Activated gamma-delta T cell treated with Interleukin-2 at 50 U/mL for 16 hours (primary cell): ENCODE measurements at regions not wholly inside any gene's neighbourhood (a gene's known extent, or its start where the extent isn't known, plus 50 kb on each side); places are given as distances from the start of the nearest gene placed in this dataset.

Source experiments
- DNase-seq: peaks from one replicate; pipeline ENCODE4 v3.0.0-alpha.2; 2020

DNA sequence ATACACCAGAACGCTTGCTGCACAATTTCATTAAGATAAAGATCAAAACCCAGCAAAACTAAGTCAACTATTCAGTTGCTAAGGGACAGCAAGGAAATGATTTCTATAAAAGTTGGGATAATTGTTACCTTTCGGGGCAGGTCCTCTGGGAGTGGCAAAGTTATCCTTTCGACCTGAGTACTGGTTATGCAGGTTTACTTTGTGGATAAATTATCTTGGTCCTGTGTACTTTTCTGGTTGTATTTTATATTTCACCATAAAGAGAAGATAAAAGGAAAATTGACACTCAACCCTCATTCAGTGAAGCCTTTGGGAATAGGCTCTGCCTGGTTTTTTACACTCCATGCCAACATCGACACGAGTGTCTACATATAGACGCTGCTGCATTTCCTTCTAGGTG is 146.5 kb downstream of the SYK start:
- no peak for DNase-seq

DNA sequence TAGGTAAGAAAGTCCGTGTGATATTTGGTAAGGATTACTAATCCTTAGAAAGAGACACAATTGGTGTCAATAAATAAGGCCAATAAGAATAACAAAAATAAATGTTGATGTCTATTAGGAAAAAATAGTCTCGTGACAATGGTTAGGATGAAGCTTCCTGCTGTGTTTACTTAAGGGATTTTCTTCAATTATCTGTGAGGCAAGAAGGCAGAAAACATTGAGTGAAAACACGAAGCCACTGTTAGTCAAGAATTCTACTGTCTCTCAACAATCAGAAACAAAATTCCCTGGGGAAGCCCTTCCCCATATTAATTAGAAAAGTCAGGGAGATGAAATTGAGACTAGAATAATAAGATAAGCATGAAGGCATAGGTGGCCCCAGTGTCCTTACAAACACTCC is 149.0 kb downstream of the SYK start:
- no peak for DNase-seq

DNA sequence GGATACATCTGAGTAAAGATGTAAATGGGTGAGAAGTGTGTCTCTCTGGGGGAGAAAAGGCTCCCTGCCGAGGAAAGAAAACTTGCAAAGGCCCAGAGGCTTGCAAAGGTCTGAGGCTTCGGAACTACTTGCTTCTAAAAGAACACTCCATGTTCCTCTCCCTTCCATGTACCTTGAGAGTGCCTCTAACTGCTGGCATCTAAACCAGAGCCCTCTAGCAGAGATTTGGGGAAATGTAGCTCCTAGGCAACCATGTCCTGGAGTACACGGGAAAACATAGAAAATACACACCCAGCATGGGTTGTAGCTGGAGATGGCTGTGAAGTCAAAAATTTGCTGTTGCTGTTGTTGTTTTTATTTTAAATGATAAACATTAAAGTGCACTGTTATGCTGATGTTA is 151.6 kb downstream of the SYK start:
- no peak for DNase-seq

DNA sequence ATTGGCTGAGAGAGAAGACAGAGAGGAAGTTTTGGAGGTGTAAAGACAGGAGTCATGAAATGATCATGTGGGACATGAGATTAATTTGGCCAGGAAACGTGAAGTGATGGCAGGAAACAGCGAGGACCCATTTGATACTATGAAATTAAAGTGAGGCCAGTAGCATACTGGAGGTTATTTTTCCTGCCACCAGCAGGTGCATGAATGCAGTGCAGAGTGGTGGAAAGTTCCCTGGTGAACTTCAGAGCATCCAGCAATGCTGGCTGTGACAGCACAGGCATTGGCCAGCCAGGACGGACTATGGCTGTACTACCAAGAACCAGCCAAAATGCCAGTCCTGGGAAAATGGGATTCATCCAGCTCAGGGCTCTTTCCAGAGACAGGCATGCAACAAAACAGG is 152.2 kb downstream of the SYK start:
- DNase-seq, result no peak

DNA sequence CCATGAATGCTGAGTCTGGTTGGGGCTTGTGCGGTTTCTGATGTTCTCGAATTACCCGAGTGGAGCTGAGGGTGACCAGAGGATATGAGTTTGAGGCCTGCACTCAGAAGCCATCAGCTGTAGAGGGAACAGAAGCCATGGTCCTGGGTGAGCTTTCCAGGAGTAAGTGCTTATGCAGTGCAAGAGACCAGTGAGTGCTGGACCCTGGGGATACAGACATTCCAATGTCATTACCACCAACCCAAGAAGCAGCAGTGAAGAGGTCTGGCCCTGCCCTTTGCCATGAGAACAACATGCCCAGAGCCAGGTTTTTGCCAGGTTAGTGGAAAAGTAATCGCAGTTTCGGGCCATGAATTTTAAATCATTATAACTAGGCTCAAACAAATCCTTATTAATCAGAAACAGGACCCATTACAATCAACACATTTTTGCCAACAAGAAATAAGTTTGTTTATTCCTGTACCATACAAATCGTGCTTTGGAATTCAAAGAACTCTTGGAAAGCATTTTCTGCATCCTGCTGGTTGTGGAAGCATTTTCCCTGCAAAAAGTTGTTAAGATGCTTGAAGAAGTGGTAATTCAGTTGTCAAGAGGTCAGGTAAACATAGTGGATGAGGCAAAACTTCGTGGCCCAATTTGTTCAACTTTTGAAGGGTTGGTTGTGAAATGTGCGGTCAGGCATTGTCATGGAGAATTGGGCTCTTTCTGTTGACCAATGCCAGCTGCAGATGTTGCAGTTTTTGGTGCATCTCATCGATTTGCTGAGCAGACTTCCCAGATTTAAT is 154.6 kb downstream of the SYK start:
- no peak for DNase-seq

DNA sequence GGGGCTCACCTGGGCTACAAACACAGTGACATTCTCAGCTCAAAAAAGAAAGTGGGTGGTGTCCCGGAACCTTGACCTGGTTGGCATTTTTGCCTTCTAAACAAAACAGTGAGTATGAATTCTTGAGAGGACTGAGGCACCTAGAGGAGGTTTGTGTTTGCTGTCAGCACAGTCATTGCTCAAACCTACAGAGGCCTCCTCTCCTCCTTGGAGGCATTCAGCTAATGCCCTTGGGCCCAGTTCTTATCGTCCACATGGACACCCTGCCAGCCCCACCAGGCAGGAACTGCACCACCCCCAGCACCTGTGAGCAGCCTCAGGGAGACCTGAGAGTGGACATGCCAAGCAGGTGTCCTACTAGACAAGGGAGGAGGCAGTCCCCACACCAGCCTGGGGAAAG is 156.7 kb downstream of the SYK start:
- no peak for DNase-seq

DNA sequence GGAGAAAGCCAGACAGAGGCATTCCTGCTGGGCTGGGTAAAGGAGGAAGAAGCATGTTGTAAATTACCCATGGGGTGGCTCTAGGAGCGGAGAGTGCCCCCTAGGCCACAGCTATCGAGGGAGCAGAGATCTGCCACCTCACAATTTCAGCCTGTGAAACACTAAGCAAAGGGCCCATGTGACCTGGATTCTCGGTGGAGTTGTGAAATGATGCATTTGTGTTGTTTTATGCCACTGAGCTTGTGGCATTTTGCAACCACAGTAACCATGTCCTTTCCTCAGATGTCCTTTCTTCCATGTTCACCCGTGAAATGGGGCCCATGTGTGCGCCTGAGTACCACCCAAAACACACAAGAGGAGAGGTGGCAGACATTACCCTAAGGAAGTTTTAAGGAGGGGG is 159.3 kb downstream of the SYK start:
- no peak for DNase-seq

DNA sequence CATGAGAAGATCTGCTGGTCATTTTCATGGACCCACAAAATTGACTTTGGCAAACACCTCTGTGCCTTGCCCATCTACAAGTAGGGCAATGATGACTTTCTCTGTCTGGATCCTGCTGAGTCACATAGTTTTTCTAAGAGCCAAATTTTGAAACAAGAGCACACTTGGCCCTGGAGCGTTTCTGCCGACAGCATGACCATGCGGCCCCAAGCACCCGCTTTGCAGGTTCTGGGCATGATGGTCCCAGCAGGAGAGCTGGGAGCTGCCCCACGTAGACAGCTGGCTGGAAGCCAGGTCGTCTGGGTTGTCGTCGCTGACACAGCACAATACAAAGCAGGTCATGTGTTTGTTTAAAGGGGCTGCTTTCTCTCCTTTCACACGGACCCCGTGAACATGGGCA is 159.8 kb downstream of the SYK start:
- DNase-seq, result no peak

DNA sequence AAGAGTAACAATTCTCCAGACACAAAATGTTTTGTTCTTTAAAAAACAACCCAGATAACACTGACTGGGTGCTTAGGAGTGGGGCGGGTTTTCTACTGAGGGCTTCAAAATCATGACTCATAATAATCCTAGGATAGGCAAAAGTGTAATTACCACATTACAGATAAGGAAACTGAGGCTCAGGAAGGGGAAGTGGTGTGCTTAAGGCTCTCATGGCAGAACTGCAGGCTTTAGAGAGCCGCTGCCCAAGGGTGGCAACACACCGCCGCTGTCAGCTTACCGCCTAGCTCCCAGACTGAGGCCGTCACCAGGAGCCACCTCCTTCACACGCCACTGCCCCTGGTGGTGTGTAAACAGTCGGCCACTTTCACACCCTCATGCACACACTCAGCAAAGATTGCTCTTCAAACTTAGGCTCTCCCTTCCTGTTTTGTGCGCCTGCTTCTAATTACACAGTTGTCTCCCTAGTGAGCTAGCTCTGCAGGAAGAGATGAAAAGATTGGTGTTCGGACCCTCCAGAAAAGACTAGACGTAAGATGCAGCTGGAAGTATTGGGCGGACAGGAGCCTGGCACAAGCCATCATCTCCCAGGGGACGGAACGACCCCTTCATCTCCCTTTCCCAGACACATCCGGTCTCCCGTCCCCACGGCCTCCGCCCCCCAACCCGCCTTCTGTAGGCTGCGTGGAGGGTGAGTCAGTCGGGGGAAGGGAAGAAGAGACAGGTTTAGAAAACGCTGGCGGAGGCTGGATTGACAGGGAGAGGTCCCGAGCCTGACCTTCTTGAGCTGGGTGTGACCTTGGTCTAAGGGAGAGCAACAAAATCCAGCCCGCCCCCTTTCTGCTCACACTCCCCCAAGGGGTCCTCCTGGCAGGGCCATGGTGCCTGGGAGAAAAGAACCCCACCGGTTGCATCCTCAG is 162.7 kb downstream of the SYK start:
- DNase-seq, result no peak

DNA sequence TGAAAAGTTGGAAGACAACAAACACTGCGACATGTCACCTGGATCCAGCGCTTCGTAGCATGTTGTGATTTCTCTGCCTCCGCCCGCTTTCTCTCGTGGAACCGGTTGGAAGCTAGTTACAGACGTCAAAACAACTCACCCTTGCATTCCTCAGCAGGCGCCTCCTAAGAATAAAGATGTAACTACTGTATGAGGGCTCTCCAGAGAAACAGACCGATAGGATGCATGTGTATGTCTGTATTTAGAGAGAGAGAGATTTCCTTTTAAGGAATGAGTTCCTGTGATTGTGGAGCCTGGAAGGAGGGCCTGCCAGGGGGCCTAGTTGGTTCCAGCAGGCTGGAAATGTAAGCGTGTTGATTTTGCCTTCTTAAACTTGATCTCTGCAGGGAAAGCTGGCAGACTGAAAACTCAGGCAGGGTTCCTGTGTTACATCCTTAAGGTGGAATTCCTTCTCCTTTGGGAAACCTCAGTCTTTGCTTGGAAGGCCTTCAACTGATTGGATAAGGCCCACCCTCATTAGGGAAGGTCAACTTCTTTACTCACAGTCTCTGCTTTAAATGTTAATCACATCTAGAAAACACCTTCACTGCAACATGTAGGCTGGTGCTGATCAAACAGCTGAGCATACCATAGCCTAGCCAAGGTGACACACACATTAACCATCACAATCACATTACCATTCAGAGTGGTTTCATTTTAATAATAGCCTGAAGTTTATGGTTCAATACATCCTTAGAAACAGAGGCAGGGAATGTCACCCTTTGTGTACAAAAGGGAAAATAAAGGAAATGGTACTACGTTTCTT is 163.8 kb downstream of the SYK start:
- no peak for DNase-seq

DNA sequence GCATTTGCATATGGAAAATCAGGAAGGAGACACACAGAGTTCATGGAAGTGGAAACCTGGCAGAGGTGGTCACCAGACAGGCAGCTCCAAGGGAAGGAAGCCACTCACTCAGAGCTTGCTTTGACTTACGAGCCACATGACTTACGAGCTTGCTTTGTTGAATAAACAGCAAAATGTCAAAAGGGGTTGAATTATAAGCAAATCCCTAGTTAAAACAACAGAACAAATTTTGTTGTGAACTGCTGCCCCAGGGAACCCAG is 164.3 kb downstream of the SYK start:
- DNase-seq, result no peak

DNA sequence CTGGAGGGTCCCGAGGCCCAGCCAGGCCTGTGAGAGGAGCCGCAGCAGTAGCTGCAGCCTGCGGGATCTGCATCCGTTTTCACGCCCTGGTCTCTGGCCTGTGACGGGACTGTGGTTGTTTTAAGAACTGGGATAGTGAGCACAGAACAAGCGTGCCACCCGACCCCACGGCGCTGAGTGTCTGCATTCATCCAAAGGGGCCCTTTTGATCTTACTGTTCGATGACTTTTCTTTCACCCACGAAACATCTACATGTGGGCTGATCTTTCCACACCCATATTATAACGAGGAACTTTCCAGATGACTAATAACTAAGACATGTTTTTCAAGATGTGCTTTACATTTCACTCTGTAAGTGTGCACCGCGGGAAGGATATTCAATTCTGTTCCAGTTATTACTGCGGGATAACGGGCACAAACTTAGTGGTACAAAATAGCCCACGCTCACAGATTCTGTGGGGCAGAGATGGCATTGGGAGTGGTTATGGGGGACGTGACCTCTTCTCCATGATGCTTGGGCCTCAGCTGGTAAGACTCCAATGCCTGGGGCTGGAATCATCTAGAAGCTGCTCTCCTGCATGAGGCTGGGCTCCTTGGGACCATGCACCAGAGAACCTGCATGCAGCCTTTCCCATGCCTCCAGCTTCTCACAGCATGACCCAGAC is 165.0 kb downstream of the SYK start:
- no peak for DNase-seq

DNA sequence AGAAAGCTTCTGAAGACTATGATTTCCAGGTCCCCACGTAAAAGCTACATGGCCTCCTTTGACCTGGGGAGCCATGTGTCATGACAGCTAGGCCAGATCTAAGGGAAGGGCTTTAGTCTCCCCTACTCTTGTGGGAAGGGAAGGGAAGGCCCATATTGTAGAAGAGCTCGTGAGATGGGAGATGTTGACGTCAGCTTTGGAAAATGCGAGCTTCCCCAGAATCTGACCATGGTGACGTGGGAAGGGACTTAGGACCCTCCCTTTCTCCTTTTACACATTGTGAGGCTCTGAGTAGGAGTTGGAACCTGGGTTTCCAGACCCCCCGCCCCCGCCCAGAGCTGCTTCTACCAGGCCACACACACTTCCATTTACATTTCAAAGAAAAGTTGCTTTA is 165.5 kb downstream of the SYK start:
- no peak for DNase-seq

DNA sequence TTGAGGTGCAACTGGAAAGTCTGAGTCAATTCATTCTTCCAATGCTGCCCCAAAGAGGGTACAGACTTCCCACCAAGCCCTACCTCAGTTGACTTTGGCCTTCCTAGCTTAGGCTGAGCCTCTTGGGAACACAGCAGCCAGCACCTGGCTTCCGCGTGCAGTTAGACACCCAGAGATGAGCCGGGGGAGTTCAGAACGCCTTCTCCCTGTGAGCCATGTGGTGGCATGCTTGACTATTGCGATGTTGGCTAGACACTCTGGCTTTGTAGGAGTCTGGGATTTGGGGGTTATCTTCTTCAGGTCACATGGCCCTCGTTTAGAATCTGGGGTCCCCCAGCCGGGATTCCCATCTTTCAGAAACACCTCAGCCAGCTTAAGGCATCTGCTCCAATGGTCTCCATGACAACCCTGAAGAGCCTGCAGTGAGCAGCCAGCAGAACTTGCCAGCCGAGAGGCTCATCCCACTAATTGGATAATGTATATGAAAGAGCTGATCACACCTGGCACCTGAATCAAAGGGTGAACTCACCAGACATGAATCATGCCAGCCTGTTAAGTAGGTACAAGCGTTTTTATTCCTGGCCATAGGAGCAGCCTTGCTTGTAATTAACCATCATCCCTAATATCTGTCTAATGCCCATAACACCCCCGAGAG is 167.5 kb downstream of the SYK start:
- no peak for DNase-seq

DNA sequence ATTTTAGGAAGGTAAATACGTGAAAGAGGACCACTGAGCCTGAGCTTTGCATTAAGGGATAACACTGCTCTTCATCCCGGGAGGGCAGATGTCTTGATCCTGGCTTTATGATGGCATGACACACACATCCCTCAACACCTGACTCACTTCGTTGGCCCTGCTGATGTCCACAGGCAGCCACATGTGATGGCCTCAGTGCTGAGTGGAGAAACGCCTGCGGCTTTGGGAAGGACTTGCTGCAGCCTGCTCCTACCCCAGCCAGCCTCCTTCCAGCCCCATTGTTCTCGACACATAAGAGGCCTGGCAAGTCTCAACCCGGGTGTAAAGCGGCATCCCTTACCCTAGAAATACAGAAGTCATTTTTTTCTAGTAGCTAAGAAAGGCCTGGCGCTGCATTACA is 169.0 kb downstream of the SYK start:
- DNase-seq, result no peak

DNA sequence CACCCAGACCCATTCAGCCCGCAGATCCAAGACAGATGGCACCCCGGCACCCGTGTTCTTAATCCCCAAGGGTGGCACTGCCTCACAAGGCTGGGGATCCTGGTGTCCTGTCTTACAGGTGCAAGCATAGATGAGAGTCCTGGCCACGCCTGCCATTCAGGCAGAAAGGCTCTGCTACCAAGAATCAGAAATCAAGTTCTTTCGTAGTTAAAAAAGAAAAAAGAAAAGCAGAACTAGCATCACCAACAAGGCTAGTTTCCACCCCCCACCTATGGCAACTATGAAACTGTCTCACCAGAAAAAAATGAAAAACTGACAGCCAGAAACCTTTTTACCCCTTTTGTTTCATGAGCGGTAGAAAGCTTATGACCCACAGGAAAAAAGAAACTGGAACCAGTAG is 170.4 kb downstream of the SYK start:
- no peak for DNase-seq

DNA sequence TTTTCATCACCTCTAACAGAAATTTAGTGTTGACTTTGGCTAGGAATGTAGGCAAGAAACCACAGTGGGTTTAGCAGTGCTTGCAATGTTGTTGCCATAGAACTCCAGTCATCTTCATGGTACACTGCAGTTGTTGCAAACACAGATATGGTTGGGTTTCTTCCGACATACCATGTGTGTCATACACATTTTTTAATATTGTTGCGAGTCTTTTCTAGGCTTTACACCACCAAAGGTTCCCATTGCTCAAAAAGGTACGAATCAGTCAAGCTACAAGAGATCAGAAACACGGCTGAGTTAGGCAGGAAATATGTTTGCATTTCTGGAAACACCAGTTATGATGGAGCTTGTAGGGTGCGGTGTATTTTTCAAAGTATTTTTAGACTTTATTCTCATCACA is 172.4 kb downstream of the SYK start:
- DNase-seq, result no peak

DNA sequence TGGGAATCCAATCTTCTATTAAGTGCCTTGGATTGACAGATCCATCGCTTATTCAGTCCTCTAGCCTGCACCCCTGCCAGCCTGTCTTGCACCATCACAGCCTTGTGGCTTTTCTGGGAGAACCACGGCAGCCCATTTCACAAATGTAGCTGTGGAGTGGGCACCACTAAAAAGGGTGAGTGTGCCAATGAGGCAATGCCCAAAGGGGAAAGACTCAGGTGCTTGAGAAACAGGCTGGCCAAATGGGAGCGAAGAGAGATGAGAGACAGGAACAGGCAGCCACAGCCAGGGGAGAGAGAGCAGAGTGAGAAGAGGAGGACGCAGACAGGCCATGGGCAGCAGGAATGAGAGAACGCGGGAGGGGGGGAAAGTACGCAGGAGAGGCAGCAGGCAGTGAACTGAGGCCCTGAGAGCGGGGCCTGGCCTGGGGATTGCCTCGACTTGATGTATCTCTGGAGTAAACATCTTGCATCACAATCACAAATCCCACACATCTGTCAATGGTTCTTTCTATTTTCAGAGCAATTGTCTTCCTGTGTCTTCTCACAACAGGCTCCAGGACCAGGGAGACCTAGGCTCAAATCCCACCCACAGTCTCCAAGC is 173.1 kb downstream of the SYK start:
- DNase-seq, result no peak

DNA sequence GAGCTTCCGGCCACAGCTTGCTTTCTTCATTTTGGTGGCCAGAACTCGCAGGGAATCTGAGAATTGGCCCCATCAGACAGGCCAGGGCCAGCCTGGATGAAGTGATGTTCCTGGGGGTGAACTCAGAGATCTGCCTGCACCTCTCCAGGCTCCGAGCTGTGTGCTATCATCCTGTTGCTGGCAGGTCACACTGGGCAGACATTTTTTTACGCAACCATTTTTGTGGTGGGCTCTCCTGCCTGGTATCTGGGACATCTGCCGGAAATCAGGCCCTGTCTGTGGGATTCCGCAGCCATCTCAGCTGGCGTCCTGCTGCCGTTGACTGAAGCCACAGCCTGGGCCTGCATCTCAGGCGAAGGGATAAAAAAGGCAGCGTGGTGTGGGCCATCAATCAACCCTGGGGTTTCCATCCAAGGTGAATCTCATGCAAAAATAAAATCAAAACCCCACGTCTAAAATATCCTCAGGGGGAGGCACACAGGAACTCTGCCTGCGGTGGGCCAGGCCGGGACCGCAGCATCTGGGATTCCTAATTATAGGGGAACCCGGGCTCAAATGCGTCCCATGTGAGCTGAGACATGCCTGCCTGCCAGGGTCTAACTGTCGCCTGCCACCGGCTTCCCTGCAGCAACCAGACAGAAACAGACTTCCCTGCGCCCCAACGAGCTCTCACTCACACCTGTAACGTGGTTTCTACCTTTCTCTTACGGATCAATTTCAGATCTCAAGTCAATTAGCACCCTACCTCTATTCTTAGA is 174.3 kb downstream of the SYK start:
- DNase-seq, result no peak

DNA sequence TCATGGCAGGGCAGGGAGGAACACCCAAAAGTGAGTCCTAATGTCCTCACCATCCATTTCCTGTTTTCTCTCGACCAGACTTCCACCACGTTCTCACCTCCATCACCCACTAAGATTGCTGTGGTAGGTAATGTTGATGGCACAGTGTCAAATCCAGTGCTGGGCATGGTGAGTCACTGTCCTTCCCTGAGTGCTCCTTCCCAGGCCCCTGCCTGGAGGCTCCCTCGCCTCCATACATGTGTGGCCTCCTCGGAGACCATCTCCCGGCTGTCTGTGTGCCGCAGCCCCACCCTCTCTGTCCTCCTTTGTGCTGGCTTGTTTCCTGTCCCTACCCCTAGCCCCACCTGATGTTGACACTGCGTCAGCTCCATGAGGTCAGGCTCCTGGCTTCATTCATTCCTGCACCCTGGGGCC is 177.5 kb downstream of the SYK start:
- DNase-seq, result no peak

DNA sequence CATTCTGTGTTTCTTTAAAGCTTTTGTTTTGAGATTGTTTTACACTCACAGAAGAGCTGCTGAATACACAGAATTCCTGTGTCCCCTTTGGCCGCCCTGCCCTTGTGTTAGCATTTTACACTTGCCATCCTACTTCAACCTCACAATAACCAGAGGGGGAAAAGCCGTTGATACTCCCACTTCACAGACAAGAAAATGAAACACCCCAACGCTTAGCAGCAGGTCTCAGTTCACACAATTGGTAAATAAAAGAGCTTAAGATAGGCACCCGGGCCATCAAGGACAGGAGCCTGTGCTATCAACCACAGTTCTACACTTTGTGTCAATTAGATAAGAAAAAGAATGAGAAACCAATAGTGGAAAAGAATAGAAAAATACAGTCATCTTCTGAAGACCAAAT is 178.0 kb downstream of the SYK start:
- DNase-seq, result no peak

DNA sequence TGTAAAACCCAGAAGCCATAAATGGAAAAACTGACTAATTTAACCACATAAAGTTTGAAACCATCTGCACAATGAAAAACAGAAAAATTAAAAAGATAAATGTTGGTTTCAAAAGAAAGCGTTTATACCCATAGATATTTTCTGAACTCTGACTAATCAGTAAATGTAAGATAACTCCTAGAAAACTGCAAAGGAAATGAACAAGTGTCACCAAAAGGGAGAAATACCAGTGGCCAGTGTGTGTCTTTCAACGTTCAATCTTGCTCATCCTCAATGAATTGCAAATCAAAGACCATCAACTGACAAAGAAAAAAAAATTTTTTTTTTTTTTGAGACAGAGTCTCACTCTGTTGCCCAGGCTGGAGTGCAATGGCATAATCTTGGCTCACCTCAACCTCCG is 180.1 kb downstream of the SYK start:
- DNase-seq, result no peak
